Amniotic epithelial cell (primary cell): ENCODE measurements at regions not wholly inside any gene's neighbourhood (a gene's known extent, or its start where the extent isn't known, plus 50 kb on each side); places are given as distances from the start of the nearest gene placed in this dataset.
A peak's percentile ranks its signal among the peaks of the same experiment; 100 is the strongest.

Experiments used
- DNase-seq: peaks from one replicate; pipeline ENCODE4 v3.0.0-alpha.2; 2010; ENCODE audit warnings: low read depth

DNA sequence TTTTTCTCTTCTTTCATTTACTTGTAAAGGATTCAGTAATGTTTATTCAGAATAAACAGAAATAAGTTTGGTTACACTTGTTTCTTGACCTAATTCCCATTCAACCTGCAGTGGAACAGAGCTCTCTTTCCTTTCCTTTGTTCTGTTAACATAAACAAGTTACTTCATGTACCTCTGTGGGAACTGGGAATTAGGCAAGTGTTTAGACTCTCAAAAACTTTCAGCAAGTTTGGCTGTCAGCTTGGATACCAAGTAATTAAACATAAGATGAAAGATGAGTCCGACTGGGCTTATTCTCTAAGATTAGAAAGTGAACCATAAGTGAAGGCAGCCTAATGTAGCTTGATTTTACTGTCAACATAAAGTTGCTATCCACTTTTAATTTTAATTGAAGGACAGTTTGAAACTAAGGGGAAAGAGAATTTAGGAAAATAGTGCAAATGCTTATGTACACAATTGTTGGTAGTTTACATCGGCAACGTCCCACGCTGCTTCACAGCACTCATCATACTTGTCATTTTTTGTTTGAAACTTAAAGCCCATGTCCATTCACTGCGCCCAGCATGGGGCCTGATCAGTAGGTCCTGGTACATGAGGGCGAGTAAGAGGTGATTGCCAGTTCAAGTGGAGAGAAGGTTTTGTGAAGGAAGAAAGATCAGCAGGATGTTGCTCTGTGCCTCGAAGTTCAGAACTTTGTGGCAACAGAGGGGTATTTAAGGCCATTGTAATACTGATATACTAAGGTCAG lies 113.0 kb downstream of the PLEKHG1 start:
- no peak for DNase-seq

DNA sequence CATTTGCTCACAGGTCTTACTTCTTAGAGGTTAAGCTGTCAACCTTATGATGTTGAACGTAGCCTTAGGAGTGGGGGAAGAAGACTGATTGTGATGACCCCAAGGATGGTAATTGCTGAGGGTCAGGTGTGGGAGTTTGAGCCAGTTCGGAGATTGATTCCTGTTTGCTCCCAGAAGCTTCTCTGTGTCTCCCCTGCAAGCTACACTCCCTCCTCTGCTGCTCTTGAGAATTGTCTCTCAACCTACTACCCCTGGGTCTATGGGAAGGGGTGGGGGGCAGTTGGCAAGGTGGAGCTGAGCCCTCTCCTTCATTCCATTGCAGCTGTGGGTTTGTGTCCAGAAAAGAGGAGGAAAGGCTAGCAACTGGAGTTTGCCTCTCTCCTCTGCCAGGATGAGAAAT lies 113.8 kb downstream of the PLEKHG1 start:
- DNase-seq = no peak

DNA sequence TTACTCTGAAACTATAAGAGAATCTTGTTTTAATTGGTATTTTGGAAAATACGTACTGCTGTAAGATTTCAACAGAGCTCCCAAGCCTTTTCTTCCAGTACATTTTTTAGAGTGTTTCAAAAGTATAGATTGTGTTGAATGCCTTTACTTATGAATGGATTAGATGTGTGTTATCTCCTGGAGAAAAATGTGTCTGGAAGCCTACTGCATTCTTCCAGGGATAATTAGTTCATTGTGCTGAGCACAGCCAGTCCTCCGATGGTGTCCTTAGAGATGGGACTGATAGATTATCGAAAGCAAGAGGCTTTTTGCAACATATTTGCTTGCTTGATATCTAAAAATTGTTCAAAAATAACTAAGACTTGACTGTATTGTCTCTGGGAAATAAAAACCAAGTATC lies 114.2 kb downstream of the PLEKHG1 start:
- no peak for DNase-seq

DNA sequence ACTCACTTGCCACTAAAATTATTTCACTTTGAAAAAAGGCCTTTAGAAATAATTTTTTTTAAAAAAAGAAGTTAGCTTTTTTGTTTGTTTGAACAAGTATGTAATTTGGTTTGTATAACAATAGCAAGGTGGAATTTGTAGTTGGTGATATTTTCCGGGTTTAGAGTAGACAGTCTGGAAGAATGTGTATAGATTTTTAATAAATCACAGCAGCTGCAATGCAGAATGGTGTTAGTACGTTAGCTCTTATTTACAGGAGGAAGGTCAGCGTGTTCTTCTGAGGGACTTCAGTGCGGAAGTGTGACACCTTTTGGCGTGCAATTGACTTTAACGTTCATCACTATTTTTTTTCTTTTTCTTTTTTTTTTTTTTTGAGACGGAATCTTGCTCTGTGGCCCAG lies 115.4 kb downstream of the PLEKHG1 start:
- DNase-seq = no peak

DNA sequence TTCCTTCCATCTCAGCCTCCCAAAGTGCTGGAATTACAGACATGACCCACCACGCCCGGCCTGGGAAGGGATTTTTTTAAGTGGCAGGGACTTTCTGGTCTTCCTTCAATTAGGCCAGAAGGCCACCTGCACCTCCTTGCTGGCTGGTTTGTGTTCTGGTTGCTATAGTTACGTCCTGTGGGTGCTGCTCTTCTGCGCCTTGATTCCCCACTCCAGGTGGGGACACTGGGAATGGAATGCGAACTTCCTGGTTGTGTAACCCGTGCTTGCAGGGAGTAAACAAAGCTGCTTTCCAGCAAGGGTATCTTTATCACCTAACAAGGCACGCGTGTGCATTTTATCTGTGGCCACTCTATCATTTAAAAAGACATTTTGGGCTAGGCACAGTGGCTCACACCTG lies 117.7 kb downstream of the PLEKHG1 start:
- no peak for DNase-seq

DNA sequence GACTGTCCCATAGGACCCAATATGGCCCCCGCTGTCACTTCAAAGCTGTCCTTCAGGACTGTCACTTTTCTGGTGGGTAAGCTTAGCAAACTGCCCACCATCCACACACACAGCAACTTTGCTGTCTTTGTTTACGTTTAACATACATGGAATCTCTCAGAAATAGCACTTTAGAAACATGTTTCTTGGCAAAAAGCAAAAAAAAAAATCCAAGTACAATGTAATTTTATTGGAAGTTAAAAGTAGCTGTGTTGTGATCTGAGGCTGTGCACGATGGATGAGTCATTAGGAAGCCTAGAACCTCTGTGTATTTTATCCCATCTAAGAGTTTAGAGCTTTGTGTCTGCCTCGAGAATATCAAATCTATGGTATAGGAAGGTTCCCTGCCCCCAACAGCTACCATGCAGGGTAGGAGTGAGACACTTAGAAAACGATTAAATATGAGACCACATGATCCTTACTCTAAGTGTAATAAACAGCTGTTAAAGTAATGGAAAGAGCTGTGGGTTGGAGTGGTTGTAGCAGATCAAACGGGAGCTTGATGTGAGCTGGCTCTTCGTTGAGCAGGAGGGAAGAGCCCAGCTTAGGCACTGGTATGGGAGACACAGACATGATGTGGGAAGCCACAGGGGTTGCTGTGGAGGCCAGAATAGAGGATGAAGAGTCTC lies 119.5 kb downstream of the PLEKHG1 start:
- no peak for DNase-seq

DNA sequence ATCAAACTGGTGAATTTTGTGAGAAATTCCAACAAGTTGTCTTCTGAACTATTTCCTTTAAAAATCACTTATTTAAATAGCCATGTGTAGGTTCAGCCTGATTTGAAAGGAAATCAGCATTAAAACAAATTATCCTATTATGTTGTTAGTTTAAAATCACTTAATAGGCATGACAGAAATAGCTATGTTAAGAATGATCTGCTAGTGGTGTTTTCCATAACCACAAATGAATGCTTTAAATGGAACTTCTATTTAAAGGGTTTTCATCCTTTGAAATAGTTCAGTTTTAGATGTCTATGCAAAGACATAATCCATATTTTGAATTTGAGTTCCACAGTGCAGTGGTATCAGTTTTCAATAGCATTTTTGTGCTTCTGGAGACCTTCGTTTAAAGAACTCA lies 120.1 kb downstream of the PLEKHG1 start:
- no peak for DNase-seq

DNA sequence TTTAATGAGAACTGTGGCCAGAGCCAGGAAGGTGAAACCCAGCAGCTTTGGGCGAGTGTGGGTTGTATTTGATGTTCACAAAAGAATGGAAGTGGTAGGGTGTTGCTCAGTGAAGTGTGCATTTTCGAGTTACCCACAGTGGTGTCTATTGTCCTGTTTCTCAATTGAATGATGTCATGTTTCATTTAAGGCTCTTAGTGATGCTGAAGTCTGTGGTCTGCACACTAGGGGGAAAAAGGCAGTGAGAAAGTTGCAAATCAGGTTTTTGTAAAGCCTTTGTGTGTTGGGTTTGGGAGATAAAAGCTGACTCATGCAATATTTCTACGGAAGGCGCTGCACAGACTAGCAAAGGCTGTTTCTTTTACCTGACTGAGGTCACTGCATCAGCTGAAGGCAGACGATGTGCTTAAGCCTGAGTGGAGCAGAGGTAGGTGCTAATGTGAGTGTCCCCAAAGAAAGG lies 121.1 kb downstream of the PLEKHG1 start:
- peak; percentile 10 for DNase-seq

DNA sequence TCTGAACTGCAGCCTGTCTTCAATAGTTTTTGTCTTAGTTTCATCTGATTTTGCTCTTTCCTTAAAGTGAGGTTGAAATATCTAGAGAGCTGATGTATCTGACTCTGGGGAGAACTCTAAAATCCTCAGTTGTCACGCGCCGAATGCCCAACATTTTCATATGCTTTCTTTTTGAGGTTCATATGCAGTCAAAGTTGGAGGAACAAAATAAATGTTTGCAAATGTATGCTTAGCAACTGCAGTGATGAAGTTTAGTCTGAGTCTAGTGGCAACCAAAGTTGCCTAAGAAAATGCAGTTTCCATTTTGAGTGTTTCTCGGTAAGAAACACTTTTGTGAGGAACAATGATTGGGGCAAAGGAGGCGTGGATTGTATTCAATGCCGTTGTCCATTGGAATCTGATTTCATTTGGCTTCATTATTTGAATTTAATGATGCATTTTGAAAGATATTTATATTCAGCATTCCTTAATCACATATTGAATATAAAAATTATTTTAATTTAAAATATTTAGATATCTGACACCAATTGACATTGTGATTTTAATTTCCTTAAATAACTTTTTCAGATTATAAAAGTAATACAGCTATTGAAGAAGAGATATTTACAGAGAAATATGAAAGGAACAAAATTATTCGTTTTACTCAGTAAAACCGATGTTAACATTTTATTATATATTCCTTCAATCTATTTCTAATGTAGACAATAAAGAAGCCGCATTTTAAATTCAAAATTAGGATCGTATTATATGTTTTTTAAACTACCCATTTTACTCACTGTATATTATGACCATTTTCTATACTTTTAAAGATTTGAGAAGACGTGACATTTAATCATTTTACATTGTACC lies 122.0 kb downstream of the PLEKHG1 start:
- DNase-seq = no peak

DNA sequence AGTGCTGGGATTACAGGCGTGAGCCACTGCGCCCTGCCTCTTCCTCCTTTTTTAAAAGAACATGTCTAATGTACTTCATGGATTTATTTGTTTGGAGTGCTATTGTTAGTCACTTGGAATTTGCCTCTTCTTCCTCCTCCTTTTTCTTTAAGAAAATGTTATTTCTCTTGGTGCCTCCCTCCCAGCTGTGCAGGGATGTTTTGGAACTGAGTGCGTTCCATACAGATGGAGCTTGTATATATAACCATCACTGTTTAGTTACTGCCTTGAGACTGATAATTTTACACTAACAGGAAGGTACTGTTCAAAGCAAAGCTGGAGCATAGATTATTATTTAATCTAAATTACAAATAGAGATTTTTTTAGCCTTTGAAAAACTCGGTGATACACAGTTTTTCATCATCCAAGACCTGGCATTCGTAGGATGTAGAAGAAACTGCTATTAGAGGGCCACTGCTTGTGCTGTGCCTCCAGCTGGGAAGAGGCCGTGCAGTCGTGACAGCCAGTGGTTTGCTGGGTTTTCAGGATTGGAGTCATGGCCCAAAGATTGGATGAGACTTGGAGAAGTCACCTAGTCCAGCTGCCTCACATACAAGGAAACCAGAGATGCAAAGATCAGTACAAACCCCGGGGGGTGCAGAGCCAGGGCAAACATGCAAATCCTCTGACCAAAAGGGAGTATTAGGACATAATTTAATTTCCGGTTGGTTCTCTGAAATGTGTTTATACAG lies 123.1 kb downstream of the PLEKHG1 start:
- no peak for DNase-seq

DNA sequence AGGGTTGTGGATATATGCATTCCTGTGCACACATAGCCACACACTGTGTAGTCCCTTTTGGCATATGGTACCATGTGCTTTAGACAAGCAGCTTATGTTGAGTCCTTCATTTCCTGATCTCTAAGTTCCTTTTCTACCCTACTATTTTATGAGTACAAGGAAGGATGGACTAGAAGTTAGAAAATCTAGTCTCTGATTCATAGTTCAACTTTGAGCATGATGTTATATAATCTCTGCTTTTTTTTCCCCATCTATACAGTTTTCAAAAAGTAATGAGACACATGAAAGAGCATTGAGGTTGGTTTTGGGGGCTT lies 123.6 kb downstream of the PLEKHG1 start:
- no peak for DNase-seq

DNA sequence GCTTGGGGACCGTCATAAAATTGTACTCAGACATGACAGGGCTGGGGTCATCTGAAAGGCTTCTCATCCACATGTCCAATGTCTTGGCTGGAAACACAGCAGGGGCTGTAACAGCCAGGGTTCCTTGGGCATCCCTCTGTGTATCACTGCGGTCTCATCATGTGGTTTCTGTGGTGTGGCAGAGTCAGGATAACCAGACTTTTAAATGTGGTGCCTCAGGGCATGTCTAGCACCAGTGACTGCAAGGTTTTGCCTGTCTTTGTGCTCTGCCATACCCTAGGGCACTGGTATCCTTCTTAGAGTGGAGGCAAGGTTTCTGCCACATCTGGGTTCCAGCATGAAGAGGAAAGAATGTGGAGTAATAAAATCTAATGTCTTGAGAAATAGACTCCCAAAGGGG lies 124.2 kb downstream of the PLEKHG1 start:
- no peak for DNase-seq

DNA sequence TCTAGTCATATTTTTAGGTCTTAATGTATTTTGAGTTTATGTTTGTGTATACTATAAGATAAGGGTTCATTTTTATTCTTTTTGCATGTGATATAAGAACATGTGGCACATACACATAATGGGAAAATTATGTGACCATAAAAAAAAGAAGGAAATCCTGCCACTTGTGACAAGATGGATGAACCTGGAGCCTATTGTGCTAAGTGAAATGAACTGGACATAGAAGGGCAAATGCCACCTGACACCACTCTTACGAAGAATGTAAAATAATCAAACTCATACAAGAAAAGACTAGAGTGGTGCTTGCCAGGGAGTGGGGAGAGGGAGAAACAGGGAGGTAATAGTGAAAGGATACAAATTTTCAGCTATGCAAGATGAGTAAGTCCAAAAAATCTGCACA lies 126.1 kb downstream of the PLEKHG1 start:
- no peak for DNase-seq

DNA sequence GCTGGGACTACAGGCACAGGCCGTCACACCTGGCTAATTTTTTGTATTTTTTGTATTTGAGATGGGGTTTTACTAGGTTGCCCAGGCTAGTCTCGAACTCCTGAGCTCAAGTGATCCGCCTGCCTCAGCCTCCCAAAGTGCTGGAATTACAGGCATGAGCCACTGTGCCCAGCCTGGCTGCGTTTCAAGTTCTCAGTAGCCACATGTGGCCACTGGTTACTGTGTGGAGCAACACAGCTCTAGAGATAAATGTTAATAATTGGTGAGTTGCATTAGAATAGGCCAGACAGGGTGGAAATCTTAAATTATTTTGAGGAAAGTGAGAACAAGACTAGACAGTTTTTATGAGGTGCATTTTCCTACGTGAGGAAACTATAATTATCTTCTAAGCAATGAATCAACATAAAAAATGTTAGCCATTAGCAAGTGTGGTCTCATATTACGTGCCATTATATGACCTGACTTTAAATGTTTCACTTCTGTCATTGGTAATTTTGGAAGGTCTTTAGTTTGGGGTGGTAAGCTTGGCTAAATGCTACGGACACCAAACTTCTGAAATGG lies 129.6 kb downstream of the PLEKHG1 start:
- DNase-seq = no peak

DNA sequence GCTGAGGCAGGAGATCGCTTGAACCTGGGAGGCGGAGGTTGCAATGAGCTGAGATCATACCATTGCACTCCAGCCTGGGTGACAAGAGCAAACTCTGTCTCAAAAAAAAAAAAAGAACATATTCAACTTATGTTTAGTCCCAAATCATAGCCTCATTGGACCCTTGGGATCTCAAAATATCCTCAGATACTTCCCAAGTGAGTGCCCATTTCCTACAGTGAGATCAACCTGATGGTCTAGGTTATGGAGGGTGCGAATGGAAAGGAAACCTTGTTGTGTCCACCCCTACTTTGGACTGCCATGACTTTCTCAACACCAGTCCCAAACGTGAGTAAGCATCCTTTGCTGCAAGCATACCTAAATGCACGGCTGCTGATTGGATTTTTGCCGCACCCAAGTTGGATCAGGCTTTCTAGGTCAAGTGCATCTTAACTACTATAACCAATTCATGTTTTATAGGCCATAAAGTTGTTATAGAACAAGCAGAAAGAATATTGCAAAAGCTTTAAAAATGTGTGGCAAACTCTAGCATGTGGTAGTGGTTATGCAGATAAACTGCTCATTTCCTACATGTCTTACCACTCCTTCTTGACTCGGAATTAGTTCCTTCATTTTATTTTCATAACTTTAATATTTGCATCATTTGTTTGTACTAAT lies 131.2 kb downstream of the PLEKHG1 start:
- DNase-seq = no peak

DNA sequence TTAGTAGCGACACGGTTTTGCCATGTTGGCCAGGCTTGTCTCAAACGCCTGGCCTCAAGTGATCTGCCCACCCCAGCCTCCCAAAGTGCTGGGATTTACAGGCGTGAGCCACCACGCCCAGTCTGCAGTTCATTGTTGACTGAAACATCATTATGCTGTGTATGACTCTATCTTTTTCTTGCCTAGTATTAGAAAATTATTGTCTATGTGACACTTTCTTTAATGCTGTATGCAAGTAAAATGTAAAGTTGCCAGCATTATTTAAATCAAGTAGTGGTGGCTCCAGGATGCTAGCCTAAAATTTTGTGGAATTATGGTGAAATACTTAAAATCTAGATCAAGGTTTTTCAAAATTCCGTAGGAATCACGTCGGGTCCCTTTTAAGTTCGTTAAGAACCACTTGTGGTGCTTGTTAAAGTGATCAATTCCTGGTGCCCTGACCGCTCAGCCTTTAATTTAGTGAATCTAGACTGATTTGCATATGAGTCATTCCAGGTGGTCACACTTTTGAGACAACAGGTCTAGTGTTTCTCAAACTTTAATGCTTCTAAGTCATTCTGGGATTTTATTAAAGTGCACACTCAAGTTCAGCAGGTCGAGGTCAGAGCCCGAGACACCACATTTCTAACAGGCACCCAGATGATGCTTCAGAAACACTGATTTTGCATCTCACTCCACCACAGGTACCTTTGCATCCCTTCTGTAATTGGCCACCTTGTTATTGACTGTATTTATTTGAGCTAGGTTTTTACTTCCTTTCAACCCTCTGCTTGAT lies 132.6 kb upstream of the MTHFD1L start:
- DNase-seq = no peak

DNA sequence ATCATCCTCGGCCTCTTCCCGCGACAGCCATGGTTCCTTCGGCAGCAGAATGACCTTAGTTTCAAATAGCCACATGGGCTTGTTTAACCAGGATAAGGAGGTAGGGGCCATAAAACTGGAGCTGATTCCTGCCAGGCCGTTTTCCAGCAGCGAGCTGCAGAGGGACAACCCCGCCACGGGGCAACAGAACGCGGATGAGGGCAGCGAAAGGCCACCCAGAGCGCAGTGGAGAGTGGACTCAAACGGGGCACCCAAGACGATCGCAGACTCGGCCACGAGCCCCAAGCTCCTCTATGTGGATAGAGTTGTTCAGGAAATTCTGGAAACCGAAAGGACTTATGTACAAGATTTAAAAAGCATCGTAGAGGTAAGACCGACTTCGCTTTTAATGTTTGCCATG lies 131.8 kb upstream of the MTHFD1L start:
- no peak for DNase-seq

DNA sequence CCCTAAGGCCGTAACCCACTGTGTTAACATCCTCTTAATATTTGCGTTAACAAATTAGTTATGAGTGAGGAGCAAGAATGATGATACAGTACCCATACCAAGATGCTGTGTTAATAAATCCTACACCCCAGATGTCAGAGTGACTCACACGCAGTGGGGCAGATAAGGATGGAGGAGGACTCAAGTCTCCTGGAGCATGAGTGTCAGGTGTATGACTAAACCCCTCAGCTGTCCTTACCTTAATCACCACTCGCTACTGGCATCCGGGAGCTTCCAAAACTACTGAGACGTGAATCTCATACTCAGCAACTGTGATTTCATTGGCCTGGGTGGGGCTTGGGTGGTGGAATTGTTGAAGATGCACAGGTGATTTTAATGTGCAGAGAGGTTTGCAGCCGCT lies 131.3 kb upstream of the MTHFD1L start:
- DNase-seq = peak; percentile 5

DNA sequence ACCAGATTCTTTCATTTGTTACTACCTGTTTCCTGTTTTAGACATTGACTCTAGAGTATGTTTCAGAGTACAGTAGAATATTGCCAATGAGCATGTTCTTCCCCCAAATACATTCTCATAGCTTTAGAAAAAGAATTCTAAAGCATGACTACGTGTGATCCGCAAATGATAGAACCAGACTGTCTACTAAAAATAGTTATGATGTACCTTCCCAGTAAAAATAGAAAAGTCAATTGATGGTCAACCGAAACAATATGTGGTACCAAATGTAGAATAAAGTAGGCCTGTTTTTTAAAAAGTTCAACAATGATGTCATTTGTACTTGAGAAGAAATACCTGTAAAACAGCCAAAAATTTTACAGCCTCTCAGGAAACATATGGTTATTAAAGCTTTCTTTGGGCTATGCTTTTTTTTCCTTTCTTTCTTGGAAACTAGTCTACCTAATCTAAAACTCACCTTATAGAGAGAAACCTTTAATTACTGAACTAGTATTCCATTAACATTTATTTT lies 130.1 kb upstream of the MTHFD1L start:
- no peak for DNase-seq

DNA sequence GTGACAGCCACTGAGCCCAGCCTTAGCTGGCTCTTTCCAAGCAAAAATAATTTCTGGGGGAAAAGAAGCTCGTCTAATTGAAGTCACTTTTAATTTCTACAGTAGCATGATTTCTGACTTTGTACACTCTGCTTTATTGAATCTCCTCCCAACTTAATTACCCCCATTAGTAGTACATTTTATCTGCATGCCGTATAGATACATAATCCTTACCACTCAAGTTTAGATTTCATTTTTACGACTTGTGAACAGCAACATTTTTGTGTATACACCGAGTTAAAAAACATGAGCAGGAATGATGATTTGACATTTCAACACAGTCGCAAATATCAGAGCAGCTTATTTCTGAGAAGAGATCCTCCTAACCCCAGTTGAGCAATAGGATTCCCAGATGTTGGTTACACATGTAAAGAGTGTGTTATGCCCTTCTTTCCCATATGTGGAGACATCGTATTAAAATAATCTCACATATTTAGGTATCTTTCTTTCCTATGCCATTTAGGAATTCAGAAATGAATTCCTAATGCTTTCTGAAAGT lies 127.3 kb upstream of the MTHFD1L start:
- peak; percentile 3 for DNase-seq
